WTC11 (cell line): ENCODE measurements at regions not wholly inside any gene's neighbourhood (a gene's known extent, or its start where the extent isn't known, plus 50 kb on each side); places are given as distances from the start of the nearest gene placed in this dataset.

Experiments
- ATAC-seq: fragments of 200-7000 bp; cut with Tn5 transposase; 2 replicates; pipeline ENCODE4 v1.10.0; 2021; ENCODE audit warnings: mild to moderate bottlenecking, moderate library complexity
- CTCF ChIA-PET: fragments of 300-600 bp; sonication (Branson Sonifier 250); formaldehyde crosslinking; loops from one replicate; lab custom pipeline; 2021; ENCODE audit warnings: antibody characterized with exemption; lab: Charles Lee
- POLR2A ChIA-PET: fragments of 350-600 bp; sonication (Branson Sonifier 250); formaldehyde crosslinking; loops from one replicate; lab custom pipeline; 2021; ENCODE audit warnings: antibody characterized with exemption; lab: Charles Lee
- DNase-seq: peaks from one replicate; pipeline ENCODE4 v3.0.0; 2021; ENCODE audit warnings: low spot score
- H3K27ac Mint-ChIP-seq: 2 replicates; pipeline ENCODE4 v1.8.0; 2021; ENCODE audit warnings: mixed read lengths
- H3K27me3 Mint-ChIP-seq: 2 replicates; pipeline ENCODE4 v1.8.0; 2021; ENCODE audit warnings: low read depth, mild to moderate bottlenecking, moderate library complexity, mixed read lengths
- H3K36me3 Mint-ChIP-seq: 2 replicates; pipeline ENCODE4 v1.8.0; 2021; ENCODE audit warnings: mixed read lengths
- H3K4me1 Mint-ChIP-seq: 2 replicates; pipeline ENCODE4 v1.8.0; 2022; ENCODE audit warnings: mixed read lengths
- H3K4me3 Mint-ChIP-seq: 2 replicates; pipeline ENCODE4 v1.8.0; 2021; ENCODE audit warnings: mild to moderate bottlenecking, moderate library complexity, mixed read lengths
- H3K9me3 Mint-ChIP-seq: 2 replicates; pipeline ENCODE4 v1.8.0; 2021; ENCODE audit warnings: mixed read lengths
- CREM ChIP-seq: sonication (generic); formaldehyde crosslinking; IDR thresholded peaks from 2 replicates; pipeline ENCODE4 v1.8.1; 2022; ENCODE audit warnings: mild to moderate bottlenecking, missing genetic modification reagents, moderate library complexity
- NFE2L1 ChIP-seq: sonication (generic); formaldehyde crosslinking; IDR thresholded peaks from 2 replicates; pipeline ENCODE4 v1.8.1; 2023; ENCODE audit warnings: missing genetic modification reagents
- NFYB ChIP-seq: sonication (generic); formaldehyde crosslinking; conservative IDR thresholded peaks from 2 replicates; pipeline ENCODE4 v1.8.0; 2022; ENCODE audit warnings: low read depth, missing genetic modification reagents
- SOX15 ChIP-seq: fragments of 250-450 bp; sonication (Bioruptor Pico); IDR thresholded peaks from 2 replicates; pipeline ENCODE4 v1.9.0; 2021; ENCODE audit warnings: mild to moderate bottlenecking
- TCF7 ChIP-seq: sonication (generic); formaldehyde crosslinking; IDR thresholded peaks from 2 replicates; pipeline ENCODE4 v1.8.0; 2022; ENCODE audit warnings: mild to moderate bottlenecking, low read depth, missing genetic modification reagents, moderate library complexity
- TP53 ChIP-seq: sonication (generic); formaldehyde crosslinking; IDR thresholded peaks from 2 replicates; pipeline ENCODE4 v1.8.1; 2023; ENCODE audit warnings: mild to moderate bottlenecking, missing genetic modification reagents
- ZBTB21 ChIP-seq: sonication (generic); formaldehyde crosslinking; IDR thresholded peaks from 2 replicates; pipeline ENCODE4 v1.8.1; 2023; ENCODE audit warnings: mild to moderate bottlenecking, missing genetic modification reagents, borderline replicate concordance
- ZNF263 ChIP-seq: sonication (generic); formaldehyde crosslinking; IDR thresholded peaks from 2 replicates; pipeline ENCODE4 v1.8.1; 2022; ENCODE audit warnings: low read depth, mild to moderate bottlenecking, moderate library complexity, missing genetic modification reagents
- ZNF423 ChIP-seq: fragments of 250-450 bp; sonication (Bioruptor Pico); IDR thresholded peaks from 2 replicates; pipeline ENCODE4 v2.1.2; 2022; ENCODE audit warnings: mild to moderate bottlenecking, moderate library complexity
- TF ChIP-seq, protein P1 (sequence below): sonication (generic); formaldehyde crosslinking; IDR thresholded peaks from 2 replicates; pipeline ENCODE4 v1.8.1; 2023; ENCODE audit warnings: mild to moderate bottlenecking, missing genetic modification reagents, moderate library complexity
- TF ChIP-seq, protein P2 (sequence below): sonication (generic); formaldehyde crosslinking; IDR thresholded peaks from 2 replicates; pipeline ENCODE4 v1.8.1; 2022; ENCODE audit warnings: mild to moderate bottlenecking, missing genetic modification reagents, moderate library complexity, borderline replicate concordance
- TF ChIP-seq, protein P3 (sequence below): fragments of 250-450 bp; sonication (Bioruptor Pico); IDR thresholded peaks from 2 replicates; pipeline ENCODE4 v2.1.2; 2022; ENCODE audit warnings: mild to moderate bottlenecking, moderate library complexity
- TF ChIP-seq, protein P4 (sequence below): sonication (generic); formaldehyde crosslinking; conservative IDR thresholded peaks from 2 replicates; pipeline ENCODE4 v1.8.1; 2022; ENCODE audit warnings: mild to moderate bottlenecking, missing genetic modification reagents
- TF ChIP-seq, protein P5 (sequence below): sonication (generic); formaldehyde crosslinking; IDR thresholded peaks from 2 replicates; pipeline ENCODE4 v1.8.0; 2022; ENCODE audit warnings: mild to moderate bottlenecking, missing genetic modification reagents
- TF ChIP-seq, protein P6 (sequence below): fragments of 250-450 bp; sonication (Bioruptor Pico); IDR thresholded peaks from 2 replicates; pipeline ENCODE4 v1.8.0; 2021; ENCODE audit warnings: mild to moderate bottlenecking
- TF ChIP-seq, protein P7 (sequence below): sonication (generic); formaldehyde crosslinking; IDR thresholded peaks from 2 replicates; pipeline ENCODE4 v1.8.0; 2023; ENCODE audit warnings: missing genetic modification reagents
- TF ChIP-seq, protein P8 (sequence below): sonication (generic); formaldehyde crosslinking; IDR thresholded peaks from 2 replicates; pipeline ENCODE4 v1.8.1; 2022; ENCODE audit warnings: low read depth, mild to moderate bottlenecking, moderate library complexity, missing genetic modification reagents, borderline replicate concordance

DNA sequence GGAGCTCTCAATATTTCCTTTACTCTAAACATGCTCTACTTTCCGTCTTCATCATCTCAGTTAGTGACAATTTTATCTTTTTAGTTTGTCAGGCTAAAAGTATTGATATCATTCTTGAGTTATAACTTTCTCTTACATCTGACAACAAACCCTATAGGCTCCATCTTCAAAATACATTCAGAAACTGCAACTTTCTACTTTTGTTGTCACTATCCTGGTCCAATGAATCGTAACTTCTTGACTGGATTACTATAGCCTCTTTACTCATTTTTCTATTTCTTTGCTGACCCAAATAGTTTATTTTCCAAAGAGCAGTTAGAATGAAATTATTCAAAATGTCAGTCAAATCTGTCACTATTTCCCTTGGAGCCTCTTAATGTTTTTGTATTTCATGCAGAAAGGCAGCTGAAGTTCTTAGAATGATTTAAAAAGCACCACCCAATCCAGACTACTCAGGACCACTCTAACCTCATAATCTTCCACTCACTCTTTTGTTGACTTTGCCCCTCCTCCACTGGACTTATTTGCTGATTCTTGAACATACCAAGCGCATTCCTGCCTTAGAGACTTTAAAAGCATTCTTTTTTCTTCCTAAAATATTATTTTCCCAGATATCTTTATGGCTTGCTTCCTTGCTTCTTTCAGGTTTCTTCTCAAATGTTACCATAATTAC lies 119.9 kb upstream of the CBLB start:
- Mint-ChIP-seq H3K4me3 (no peak overlapping the region), H3K4me1 (no peaks in the 10 kb centered on the region), H3K36me3 (peaks cover 24% of the 10 kb centered on the region), H3K27ac (no peak overlapping the region), H3K27me3 (no peaks in the 10 kb centered on the region), H3K9me3 (peaks cover 43% of the 10 kb centered on the region)
- no peak for ATAC-seq
- DNase-seq: no peak
- ChIA-PET POLR2A (no interaction called here), CTCF (no interaction called here)
- TF ChIP-seq, protein P1, sequence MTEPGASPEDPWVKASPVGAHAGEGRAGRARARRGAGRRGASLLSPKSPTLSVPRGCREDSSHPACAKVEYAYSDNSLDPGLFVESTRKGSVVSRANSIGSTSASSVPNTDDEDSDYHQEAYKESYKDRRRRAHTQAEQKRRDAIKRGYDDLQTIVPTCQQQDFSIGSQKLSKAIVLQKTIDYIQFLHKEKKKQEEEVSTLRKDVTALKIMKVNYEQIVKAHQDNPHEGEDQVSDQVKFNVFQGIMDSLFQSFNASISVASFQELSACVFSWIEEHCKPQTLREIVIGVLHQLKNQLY (CRISPR knock-in tag): no peak

DNA sequence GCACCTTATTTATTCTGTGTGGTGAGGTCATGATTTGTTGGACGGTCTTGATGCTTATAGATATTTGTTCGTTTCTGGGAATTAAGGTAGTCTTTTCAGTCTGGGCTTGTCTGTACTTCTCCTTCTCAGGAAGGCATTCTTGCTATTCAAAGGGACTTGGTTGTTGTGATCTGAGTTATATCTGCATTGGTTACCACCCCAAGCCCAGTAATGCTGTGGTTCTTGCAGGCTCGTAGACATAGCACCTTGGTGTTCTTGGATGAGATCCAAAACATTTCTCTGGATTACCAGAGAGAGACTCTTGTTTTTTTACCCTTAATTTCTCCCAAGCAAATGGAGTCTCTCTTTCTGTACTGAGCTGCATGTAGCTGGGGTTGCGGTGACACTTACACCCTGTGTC lies 128.0 kb upstream of the CBLB start:
- Mint-ChIP-seq H3K4me1 (no peaks in the 10 kb centered on the region), H3K36me3 (peaks cover 12% of the 10 kb centered on the region; the same call in 1 of the 2 replicates), H3K27me3 (no peaks in the 10 kb centered on the region), H3K9me3 (peaks cover 41% of the 10 kb centered on the region), H3K27ac (no peak overlapping the region), H3K4me3 (no peak overlapping the region)
- ChIA-PET CTCF (no interaction called here), POLR2A (no interaction called here)
- TF ChIP-seq, protein P2, sequence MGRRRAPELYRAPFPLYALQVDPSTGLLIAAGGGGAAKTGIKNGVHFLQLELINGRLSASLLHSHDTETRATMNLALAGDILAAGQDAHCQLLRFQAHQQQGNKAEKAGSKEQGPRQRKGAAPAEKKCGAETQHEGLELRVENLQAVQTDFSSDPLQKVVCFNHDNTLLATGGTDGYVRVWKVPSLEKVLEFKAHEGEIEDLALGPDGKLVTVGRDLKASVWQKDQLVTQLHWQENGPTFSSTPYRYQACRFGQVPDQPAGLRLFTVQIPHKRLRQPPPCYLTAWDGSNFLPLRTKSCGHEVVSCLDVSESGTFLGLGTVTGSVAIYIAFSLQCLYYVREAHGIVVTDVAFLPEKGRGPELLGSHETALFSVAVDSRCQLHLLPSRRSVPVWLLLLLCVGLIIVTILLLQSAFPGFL (CRISPR knock-in tag): no peak
- no peak for TF ChIP-seq SOX15 (CRISPR knock-in tag)
- TF ChIP-seq, protein P3, sequence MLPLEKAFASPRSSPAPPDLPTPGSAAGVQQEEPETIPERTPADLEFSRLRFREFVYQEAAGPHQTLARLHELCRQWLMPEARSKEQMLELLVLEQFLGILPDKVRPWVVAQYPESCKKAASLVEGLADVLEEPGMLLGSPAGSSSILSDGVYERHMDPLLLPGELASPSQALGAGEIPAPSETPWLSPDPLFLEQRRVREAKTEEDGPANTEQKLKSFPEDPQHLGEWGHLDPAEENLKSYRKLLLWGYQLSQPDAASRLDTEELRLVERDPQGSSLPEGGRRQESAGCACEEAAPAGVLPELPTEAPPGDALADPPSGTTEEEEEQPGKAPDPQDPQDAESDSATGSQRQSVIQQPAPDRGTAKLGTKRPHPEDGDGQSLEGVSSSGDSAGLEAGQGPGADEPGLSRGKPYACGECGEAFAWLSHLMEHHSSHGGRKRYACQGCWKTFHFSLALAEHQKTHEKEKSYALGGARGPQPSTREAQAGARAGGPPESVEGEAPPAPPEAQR (CRISPR knock-in tag): no peak
- DNase-seq (no peak), ATAC-seq (no peak)

DNA sequence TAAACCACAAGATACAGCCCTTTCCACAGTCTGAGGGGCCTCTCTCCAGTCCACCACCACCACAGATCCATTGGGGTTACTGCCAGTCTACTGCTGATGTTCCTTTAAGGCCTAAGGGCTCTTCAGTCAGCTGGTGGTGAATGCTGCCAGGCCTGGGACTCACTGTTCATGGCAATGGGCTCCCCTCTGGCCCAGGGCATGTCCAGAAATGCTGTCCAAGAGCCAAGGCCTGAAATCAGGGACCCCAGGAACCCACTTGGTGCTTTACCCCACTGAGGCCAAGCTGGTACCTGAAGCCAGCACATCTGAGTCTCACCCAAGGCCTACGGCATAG lies 128.6 kb upstream of the CBLB start:
- H3K4me3 Mint-ChIP-seq: no peak overlapping the region
- no peaks in the 10 kb centered on the region for H3K27me3 Mint-ChIP-seq
- H3K4me1 Mint-ChIP-seq: no peaks in the 10 kb centered on the region
- no peak for ATAC-seq
- no peak for DNase-seq
- H3K27ac Mint-ChIP-seq: no peak overlapping the region
- POLR2A ChIA-PET: no interaction called here
- peaks cover 8% of the 10 kb centered on the region; the same call in 1 of the 2 replicates for H3K36me3 Mint-ChIP-seq
- TF ChIP-seq NFE2L1 (CRISPR knock-in tag): no peak
- TF ChIP-seq, protein P4, sequence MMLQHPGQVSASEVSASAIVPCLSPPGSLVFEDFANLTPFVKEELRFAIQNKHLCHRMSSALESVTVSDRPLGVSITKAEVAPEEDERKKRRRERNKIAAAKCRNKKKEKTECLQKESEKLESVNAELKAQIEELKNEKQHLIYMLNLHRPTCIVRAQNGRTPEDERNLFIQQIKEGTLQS (CRISPR knock-in tag): no peak
- TF ChIP-seq, protein P5, sequence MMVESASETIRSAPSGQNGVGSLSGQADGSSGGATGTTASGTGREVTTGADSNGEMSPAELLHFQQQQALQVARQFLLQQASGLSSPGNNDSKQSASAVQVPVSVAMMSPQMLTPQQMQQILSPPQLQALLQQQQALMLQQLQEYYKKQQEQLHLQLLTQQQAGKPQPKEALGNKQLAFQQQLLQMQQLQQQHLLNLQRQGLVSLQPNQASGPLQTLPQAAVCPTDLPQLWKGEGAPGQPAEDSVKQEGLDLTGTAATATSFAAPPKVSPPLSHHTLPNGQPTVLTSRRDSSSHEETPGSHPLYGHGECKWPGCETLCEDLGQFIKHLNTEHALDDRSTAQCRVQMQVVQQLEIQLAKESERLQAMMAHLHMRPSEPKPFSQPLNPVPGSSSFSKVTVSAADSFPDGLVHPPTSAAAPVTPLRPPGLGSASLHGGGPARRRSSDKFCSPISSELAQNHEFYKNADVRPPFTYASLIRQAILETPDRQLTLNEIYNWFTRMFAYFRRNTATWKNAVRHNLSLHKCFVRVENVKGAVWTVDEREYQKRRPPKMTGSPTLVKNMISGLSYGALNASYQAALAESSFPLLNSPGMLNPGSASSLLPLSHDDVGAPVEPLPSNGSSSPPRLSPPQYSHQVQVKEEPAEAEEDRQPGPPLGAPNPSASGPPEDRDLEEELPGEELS: no peak
- H3K9me3 Mint-ChIP-seq: peaks cover 35% of the 10 kb centered on the region
- CTCF ChIA-PET: no interaction called here

DNA sequence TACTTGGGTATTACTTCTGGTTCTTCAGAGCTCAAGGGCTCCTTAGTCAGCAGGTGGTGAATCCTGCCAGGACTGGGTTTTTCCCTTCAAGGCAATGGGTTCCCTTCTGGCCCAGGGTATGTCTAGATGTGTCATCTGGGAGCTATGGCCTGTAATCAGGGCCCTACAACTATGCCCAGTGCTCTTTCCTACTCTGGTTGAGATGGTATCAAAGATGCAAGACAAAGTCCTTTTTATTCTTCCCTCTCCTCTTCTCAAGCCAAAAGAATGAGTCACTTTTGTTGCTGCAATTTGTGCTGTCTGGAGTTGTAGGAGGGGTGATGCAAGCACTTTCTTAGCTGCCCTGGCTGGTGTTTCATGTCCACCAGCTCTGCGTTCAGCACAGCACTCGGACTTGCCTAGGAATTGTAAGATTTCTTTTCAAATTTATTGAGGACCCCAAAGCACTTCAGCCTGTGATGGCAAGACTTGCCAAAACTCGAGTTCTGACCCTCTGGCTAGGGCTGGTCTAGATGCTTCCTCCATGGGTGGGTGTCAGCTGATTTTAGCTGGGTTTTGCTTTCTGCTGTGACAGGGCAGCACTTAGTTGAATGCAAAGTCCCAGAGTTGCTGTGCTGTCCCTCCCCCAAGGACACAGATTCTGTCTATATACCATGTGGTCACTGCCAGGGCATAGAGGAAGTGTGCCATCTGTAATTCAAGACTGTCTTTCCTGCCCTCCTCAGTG lies 129.2 kb upstream of the CBLB start:
- H3K4me3 Mint-ChIP-seq: no peak overlapping the region
- POLR2A ChIA-PET: no interaction called here
- CTCF ChIA-PET: no interaction called here
- peaks cover 30% of the 10 kb centered on the region for H3K9me3 Mint-ChIP-seq
- DNase-seq (no peak), ATAC-seq (no peak)
- no peak overlapping the region for H3K27ac Mint-ChIP-seq
- peaks cover 3% of the 10 kb centered on the region; the same call in 1 of the 2 replicates for H3K36me3 Mint-ChIP-seq
- H3K27me3 Mint-ChIP-seq: no peaks in the 10 kb centered on the region
- no peaks in the 10 kb centered on the region for H3K4me1 Mint-ChIP-seq
- no peak for TF ChIP-seq CREM (CRISPR knock-in tag)
- TF ChIP-seq NFYB (CRISPR knock-in tag): no peak
- TF ChIP-seq, protein P1 (CRISPR knock-in tag): no peak
- TF ChIP-seq, protein P6, sequence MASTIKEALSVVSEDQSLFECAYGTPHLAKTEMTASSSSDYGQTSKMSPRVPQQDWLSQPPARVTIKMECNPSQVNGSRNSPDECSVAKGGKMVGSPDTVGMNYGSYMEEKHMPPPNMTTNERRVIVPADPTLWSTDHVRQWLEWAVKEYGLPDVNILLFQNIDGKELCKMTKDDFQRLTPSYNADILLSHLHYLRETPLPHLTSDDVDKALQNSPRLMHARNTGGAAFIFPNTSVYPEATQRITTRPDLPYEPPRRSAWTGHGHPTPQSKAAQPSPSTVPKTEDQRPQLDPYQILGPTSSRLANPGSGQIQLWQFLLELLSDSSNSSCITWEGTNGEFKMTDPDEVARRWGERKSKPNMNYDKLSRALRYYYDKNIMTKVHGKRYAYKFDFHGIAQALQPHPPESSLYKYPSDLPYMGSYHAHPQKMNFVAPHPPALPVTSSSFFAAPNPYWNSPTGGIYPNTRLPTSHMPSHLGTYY (CRISPR knock-in tag): no peak
- TF ChIP-seq, protein P7, sequence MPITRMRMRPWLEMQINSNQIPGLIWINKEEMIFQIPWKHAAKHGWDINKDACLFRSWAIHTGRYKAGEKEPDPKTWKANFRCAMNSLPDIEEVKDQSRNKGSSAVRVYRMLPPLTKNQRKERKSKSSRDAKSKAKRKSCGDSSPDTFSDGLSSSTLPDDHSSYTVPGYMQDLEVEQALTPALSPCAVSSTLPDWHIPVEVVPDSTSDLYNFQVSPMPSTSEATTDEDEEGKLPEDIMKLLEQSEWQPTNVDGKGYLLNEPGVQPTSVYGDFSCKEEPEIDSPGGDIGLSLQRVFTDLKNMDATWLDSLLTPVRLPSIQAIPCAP (CRISPR knock-in tag): no peak
- TF ChIP-seq, protein P8, sequence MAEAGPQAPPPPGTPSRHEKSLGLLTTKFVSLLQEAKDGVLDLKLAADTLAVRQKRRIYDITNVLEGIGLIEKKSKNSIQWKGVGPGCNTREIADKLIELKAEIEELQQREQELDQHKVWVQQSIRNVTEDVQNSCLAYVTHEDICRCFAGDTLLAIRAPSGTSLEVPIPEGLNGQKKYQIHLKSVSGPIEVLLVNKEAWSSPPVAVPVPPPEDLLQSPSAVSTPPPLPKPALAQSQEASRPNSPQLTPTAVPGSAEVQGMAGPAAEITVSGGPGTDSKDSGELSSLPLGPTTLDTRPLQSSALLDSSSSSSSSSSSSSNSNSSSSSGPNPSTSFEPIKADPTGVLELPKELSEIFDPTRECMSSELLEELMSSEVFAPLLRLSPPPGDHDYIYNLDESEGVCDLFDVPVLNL: no peak
- no peak for TF ChIP-seq ZNF423 (CRISPR knock-in tag)
- TF ChIP-seq TP53 (CRISPR knock-in tag): no peak
- no peak for TF ChIP-seq ZBTB21 (CRISPR knock-in tag)
- TF ChIP-seq ZNF263: no peak
- no peak for TF ChIP-seq TCF7
